ENCODE measurements at regions not wholly inside any gene's neighbourhood (a gene's known extent, or its start where the extent isn't known, plus 50 kb on each side); places are given as distances from the start of the nearest gene placed in this dataset.
"Not testable (repeated sequence)": the region's sequence is repeated elsewhere in the genome, so short reads cannot be mapped to it uniquely, and the experiment has no call there.

DNA sequence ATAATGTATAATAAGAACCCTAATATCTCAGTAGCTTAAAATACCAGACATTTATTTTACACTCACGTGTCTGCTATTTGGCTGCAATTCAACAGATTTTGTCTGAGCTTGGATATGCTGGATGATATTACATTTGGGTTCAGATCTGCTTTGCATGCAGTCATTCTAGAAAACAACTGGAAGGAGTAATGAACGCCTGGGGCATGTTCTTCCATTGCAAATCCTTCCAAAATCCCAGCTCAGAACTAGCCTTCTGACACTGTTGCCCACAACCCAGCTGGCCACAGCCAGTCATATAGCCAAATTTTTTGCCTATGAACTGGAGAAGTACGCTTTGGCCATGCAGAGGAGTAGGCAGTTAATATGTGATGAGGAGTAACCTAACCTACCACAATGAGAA lies 597.8 kb upstream of the VRK2 start:
- no peak for DNase-seq

DNA sequence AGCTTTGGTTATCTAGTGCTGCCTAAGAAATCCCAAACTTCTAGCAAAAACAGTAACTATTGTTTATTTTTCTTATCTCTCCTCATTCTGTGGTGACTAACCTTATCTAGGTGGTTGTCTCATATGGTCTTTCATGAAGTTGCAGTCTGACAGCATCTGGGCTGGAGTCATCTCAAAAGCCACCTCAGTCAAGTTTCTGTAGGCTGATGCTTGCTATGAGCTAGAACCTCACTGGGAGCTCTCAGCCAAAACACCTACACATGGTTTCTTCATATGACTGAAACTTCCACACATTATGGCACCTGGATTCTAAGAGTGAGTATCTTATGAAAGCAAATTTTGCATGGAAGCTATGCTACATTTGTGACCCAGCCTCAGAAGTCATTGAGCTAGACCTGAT lies 596.4 kb upstream of the VRK2 start:
- DNase-seq, result no peak

DNA sequence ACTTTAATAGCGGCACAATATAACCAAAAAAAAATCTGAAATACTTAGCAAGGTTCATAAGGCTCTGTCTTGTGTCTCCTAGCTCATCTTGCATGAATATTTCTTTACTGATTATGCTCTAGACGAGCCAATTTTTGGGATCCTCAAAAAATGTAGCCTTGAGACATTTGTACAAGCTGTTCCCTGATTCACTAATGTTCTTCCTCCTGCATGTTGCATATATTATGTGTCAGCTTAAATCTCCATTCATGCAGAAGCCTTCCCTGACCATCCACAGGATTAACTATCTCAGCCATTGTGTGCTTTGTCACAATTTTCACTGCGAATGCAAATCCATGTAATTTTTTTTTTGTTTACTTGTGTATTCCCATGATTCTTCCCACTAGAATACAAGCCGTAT lies 594.0 kb upstream of the VRK2 start:
- DNase-seq, result no peak

DNA sequence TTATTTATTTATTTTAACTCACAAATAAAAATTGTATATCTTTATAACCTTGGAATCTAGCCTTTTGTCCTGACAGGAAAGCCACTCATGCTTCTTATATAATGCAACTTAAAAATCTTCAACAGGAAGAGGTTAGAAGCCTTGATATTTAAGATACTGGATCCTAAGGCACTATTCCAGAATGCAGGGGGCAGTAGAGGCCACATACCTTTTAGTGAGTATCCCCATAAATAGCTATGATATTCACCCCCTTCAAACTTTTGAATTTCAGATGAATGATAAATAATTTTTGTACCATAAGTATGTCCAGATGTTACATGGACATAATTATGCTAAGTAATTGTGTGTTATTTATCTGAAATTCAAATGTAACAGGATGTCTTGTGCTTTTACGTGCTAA lies 592.7 kb upstream of the VRK2 start:
- DNase-seq, result peak; percentile 23

DNA sequence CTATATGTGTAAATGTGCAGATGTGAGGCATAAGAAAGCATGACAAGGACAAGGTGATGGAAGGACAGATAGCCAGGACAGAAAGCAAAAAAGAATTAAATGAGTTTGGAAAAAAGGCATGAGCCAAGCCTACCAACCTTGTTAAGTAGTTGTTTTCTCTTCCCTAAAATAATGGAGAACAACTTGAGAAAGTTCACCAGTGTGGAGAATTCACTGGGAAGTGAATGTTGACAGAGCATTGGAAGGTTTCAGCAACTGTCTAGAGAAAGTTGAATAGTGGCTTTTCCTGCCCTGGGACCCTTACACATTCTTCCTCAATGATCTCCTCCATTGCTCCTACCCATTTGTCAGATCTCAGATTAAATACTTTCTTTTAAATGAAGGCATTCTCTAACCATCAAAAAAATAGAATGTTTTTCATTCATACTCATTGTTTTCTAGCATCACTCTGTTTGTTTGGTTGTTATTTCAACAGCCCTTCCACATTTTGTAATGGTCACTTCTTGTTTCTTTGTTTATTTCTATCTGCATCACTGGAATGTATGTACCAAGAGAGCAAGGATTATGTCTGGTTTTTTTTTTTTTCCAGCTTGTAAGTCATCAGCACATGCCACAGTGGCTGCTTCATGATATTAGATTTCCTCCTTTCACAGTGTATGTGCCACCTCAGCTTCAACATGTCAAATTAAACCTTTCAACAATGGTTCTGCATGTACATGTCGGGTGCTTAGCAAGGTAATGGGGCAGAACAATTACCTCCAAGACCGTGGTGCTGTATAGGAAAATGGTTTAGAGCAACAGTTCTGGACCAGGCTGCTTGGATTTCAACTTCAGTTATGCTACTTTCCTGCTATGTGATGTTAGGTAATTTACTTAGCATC lies 586.0 kb upstream of the VRK2 start:
- DNase-seq, result no peak

DNA sequence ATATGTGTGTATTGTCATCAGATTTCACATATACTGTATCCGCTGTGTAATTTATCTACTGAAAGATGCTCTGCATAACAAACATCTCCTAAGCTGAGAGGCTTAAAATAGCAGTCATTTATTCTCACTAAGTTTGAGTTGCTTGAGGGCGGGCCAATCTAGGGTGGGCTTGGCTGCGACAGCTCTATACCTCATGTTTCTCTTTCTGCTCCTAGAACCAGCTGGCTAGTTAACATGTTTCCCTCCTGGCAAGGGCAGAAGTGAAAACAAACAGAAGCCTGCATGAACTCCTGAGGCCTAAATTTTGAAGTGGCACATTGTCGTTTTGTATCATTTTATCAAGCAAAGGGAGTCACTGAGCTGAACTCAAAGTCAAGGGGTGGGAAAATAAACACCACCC lies 585.0 kb upstream of the VRK2 start:
- DNase-seq, result no peak

DNA sequence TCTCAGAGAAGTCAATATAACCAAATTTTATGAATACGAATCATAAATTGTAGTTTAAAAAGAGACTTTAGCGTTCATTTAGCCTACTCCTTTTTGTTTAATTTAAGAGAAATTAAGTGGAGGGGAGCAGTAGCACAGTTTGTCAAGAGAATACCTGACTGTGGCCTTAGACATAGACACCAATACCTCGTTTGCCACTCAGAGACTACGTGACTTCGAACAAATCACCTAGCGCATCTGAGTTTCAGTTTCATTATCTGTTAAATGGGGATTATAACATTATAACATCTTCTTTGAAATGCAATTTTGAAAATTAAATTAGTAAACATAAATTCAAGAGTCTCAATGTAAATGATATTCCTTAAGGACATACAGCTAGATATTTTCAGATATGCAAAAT lies 581.5 kb upstream of the VRK2 start:
- DNase-seq, result no peak

DNA sequence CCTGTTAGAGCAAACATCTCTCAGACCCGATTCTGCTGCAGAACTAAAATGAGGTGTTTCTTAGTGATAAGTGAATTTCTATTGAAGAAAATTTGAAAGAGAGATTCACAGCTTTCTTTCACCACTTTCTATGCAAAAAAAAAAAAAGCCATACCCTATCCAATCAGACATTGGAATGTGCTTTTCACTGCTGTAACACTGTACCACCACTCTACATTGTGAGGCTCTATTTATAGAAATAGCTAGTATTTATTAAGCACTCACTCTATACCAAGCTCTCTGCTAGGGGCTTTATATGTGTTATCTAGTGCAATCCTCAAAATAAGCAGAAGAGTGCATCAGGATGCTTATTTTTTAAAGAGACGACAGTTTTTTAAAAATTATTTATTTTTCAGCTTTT lies 580.6 kb upstream of the VRK2 start:
- DNase-seq, result no peak

DNA sequence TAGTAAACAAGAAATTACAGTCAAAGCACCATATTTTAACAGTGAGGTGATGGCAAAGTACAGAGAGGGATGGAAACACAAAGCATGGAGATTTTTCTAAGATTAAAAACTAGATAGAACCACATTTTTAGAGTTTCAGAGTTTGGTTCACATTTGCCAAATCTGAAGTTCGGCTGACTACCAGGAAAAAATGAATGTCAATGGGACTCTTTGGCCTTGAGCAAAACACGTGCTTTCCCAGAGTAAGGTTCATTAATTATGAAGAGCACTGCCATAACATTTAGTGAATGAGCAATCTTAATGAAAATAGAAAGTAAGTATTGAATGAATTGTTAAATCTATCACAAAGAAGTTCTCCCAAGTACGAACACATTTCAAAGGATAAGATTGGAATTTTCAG lies 571.2 kb upstream of the VRK2 start:
- no peak for DNase-seq

DNA sequence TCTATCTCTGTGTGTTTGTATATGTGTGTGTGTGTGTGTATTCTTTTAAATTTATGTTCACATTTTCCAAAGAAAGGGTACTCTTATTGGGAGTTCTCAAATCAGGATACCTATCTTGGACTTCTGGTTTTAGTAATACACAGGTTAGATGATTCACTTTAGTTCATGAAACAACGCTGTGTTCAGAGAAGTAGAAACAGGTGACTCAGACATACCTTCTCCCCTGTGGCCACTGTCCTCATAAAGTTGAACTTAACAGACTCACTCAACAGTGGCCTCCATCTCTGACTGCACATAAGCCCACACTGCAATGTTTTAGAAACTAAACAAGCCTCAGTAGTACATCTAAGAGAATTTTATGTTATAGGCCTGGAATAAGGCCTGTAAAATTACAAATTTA lies 566.6 kb upstream of the VRK2 start:
- no peak for DNase-seq

DNA sequence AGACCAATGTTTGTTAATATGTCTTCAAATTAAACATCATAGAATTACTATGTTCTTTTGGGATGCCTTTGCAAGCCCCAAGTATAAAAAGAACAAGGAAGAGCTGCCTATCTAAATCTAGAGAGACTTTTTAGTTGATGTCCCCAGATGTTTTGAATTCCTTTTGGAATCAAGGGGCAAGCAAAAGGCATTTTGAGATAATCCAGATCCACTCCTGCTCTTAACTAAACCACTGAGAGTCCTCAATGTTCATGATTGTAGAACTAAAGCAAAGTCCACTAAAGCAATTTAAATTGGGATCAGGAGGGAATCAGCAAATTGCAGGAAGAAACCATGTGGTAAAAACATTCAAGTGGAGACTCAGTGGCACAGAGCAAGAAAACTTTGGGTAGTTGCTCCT lies 558.5 kb upstream of the VRK2 start:
- no peak for DNase-seq

DNA sequence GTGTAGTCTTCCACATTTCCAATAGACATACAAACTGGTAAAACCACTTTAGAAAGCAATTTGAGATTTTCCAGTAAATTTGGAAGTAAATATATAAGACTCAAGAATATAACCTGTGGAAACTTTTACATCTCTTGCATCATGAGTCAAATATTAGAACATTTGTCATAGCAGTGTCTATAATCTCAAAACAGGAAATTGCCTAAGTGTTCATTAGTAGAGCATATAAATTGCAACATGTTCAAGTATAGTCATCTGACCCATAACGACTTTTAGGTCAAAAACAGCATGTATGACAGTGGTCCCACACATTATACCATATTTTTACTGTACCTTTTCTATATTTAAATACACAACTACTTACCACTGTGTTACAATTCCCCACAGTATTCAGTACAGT lies 555.9 kb upstream of the VRK2 start:
- DNase-seq, result no peak

DNA sequence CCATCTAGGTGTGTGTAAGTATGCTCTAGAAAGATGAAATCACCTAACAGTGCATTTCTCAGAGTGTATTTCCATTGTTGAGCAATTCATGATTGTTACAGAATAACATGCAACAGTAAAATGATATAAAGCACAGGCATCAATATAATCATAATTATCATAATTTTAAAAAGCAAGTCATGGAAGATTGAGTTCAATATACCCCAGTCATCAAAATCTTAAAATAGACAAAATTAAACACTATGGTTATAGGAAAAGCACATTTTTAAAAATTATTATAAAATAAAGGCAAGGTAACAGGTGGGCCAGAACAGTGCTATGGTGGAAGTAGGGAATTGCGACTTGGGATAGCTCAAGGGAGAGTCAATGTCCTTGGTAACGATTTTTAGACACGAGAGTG lies 555.4 kb upstream of the VRK2 start:
- no peak for DNase-seq

DNA sequence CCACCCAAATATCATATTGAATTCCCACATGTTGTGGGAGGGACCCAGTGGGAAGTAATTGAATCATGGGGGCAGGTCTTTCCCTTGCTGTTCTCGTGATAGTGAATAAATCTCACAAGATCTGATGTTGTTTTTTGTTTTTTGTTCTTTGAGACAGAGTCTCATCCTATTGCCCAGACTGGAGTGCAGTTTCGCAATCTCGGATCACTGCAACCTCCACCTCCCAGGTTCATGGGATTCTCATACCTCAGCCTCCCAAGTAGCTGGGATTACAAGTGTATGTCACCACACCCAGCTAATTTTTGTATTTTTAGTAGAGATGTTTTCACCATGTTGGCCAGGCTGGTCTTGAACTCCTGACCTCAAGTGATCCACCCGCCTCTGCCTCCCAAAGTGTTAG lies 552.6 kb upstream of the VRK2 start:
- DNase-seq, result not testable (repeated sequence)

DNA sequence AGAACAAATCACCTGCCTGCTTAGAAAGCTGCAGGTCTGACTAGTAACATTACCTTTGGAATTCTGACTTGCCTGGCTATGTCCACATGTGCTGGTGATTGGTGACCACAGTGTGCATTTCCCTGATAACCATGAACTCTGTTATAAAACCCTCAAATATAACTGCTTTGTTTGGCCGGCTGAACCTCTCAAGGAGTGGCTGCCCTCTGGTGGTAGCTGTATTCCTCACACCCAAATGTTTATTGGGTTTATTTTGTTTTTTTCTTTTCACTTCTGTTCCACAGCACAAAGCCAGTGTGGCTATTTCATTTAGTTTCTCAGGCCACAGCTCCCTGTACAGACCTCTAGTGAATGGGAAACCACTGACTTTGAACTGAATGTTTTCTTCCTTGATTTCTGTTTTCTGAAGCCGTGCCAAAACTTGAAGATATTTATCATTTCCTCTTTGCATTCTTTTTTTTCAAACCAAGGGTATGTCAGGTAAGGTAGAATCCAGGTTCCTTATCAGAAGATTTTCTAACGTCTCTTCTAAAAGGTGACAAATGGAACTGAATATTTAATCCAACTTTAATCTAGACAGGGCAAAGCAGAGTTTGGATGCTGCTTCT lies 549.0 kb upstream of the VRK2 start:
- peak; percentile 78 for DNase-seq

DNA sequence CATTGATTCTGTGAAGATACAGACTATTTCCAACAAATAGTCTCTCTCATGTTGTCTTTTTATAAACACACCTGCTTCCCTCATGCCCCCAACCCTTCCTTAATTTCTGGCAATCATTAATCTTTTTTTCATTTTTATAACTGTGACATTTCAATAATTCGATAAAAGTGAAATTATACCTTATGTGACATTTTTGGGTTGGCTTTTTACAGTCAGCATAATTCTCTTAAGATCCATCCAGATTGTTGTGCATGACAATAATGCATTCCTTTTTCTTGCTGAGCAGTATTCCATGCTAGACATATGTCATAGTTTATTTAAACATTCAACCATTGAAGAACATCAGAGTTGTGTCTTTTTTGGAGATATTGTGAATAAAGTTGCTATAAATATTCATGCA lies 541.8 kb upstream of the VRK2 start:
- no peak for DNase-seq

DNA sequence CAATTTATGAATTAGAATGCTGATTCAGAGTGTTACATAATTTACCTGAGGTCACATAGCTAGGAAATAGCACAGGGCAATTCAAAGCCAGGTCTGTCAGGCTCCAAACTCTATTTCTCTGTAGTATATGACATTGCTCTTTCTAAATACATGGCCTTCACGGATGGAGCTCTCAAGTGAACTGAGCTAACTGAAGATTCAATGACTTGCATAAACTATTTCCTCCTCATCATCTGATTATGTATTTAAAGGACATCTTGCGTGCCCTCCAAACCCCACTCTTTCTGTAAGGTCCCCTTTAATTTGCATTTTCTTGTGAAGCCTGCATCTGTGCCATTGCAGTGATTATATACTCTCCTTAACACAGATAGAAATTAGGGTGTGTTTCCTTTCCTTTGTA lies 537.4 kb upstream of the VRK2 start:
- DNase-seq, result no peak

DNA sequence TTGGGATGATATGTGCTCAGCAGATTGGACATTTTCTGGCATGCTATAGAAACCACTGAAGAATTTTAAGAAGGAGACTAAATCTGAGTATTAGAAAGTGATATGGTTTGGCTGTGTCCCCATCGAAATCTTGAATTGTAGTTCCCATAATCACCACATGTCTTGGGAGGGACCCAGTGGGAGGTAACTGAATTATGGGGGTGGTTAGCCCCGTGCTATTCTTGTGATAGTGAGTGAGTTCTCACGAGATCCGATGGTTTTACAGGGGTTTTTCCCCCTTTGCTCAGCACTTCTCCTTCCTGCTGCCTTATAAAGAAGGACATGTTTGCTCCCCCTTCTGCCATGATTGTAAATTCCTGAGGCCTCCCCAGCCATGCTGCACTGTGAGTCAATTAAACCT lies 535.9 kb upstream of the VRK2 start:
- DNase-seq, result peak; percentile 15

DNA sequence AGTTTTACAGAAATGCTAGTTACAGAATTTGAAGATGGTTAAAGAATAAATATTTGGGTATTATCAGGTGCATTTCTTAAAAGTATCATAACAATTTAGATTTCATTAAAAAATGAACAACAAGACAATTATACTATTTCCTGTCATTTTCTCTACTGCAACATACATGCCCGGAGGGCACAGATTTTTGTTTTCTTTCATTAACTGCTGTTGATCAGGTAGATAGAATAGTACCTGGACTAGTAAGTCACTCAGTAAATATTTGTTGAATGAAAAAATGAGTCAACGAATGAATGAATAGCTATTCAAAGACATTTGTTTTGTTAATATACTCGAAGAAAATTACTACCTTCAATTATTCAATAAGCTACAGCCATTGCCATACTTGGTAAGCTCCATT lies 531.2 kb upstream of the VRK2 start:
- no peak for DNase-seq

DNA sequence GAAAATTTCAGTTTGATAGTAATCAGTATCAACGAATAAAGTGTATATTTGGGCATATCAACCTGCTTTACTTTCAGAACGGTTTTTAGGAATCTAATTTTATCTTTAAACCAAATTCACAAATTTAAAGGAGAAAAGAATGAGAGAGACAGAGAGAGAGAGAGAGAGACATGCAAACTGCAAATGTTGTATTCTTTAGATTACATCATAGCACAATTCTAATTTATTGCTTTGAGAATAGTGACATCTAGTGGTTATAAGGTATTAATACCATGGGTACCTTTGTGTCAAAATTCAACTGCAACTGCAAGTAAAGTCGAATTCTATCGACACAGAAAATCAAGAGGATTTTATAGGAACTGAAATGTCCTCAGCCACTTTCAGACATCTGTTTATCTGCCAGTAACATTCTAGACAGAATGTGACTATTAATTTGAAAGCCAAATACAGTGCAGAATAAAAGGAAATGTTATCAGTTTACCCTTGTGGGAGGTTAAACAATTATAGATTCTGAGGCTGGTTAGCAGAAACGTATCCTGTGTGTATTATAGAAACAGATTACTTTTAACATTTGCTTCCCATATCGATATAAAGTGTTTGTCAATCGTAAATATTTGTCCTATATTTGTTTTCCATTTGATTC lies 529.8 kb upstream of the VRK2 start:
- peak; percentile 68 for DNase-seq

DNA sequence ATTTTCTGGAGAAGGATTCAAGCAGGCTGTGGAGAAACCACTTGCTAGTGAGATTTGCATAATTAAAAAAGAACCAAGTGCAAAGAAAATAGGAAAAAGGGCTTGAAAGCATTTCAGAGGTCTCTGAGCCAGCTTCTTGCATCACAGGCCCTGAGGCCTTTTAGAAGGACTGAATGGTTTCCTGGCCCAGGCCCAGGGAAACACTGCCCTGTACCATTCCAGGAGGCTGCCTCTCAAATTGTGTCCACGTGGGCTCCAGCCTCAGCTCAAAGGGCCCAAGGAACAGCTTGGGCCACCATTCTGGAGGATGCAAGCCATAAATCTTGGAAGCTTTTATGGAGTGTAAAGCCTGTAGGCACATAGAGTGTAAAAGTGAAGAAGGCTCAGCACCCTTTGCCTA lies 523.3 kb upstream of the VRK2 start:
- DNase-seq, result no peak

DNA sequence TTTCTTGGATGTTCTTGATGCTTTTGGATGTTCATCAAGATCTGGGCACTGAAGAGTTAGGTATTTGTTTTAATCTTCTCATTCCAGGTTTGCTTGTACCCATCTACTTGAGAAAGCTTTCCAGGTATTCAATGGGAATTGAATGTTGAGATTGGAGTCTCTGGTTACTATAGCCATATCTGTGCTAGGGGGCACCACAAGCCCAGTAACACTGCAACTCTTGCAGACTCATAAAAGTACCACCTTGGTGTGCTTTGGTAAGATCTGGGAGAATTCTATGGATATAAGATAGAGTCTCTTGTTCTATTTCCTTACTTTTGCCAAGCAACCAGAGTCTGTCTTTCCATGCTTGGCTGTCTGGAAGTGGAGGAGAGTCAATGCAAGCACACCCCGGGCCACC lies 518.9 kb upstream of the VRK2 start:
- DNase-seq, result no peak

DNA sequence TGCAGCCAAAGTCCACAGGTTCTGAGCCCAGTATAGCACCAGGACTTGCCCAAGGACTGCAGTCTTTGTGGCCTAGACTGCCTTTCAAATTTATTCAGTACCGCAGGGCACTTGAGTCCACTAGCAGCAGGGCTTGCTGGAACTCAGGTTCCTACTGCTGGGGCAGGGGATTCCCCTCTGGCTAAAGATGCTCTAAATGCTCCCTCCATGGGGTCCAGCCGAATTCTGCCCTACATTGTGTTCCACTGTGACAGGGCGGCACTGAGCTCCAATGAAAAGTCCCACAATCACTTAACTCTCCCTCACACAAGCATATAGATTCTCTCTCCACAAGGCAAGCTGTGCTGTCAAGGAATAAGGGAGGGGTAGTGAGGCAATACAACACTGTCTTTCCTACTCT lies 518.1 kb upstream of the VRK2 start:
- no peak for DNase-seq

DNA sequence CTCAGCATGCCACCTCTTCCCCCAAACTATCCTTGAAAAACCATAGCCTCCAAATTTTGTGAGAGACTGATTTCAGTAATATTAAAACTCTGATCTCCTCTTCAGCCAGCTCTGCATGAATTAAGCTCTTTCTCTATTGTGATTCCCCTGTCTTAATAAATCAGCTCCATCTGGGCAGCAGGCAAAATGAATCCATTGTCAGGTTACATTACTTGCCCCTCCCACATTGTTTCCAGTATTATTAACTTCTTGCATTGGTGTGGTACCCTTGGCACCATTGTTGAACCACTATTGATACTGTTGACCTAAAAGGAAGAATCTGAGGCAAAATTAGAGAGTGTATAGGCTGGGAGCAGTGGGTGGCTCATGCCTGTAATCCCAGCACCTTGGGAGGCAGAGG lies 512.2 kb upstream of the VRK2 start:
- no peak for DNase-seq
